Mesodermal cell (in vitro differentiated cells): ENCODE measurements at regions not wholly inside any gene's neighbourhood (a gene's known extent, or its start where the extent isn't known, plus 50 kb on each side); places are given as distances from the start of the nearest gene placed in this dataset.

Experiments
- H3K27ac ChIP-seq: 2 replicates; pipeline ENCODE4 v1.7.0; 2013; ENCODE audit warnings: mild to moderate bottlenecking, low read depth, low read length, moderate library complexity; ENCODE audit not compliant: severe bottlenecking
- H3K36me3 ChIP-seq: 2 replicates; pipeline ENCODE4 v1.7.1; 2013; ENCODE audit warnings: mild to moderate bottlenecking, low read length, moderate library complexity; ENCODE audit not compliant: control insufficient read depth, insufficient read depth
- H3K4me1 ChIP-seq: one replicate; pipeline ENCODE4 v1.7.1; 2013; ENCODE audit warnings: mild to moderate bottlenecking, low read length; ENCODE audit not compliant: insufficient read depth, control insufficient read depth, poor library complexity, severe bottlenecking
- H3K4me3 ChIP-seq: 2 replicates; pipeline ENCODE4 v1.7.0; 2013; ENCODE audit warnings: low read length, control low read depth, mild to moderate bottlenecking; ENCODE audit not compliant: insufficient read depth, poor library complexity, severe bottlenecking; ENCODE audit errors: extremely low read depth
- H3K9me3 ChIP-seq: 2 replicates; pipeline ENCODE4 v1.7.1; 2013; ENCODE audit warnings: mild to moderate bottlenecking, low read length, moderate library complexity; ENCODE audit not compliant: control insufficient read depth
- WGBS, 2 experiments: methylation state at CpG; one replicate each; pipeline ENCODE4 v1.1.5; 2013; ENCODE audit warnings: missing lambda C conversion rate in 2 of 2; ENCODE audit not compliant: insufficient coverage in 2 of 2; 5-methylcytosine and 5-hydroxymethylcytosine counted together

DNA sequence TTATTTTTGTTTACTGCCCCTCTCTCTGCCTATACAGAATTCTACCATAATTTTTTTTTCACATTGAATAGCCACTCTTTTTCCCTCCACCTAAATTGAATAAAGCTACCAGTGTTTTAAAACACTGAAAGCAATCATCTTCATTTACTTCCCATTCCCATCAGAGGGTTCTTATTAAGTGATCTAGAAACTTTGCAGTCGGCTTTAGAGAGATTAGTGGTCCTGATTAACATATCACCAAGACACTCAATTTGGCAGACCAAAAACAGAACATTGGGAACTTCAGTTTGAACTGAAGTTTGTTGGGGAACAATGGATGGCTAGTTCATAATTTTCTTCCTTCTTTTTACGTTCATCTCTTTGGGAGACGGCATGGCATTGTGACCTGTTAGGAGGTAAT is 249.5 kb downstream of the CBLN4 start:
- Histone ChIP-seq H3K4me1 (no peaks in the 10 kb centered on the region), H3K4me3 (no peak overlapping the region), H3K36me3 (no peaks in the 10 kb centered on the region), H3K9me3 (peaks cover 34% of the 10 kb centered on the region), H3K27ac (no peak overlapping the region)
- 90% methylated on average over 2 of the region's 3 CpGs; no CpG with 5 or more reads in 1 of the 2 experiments for WGBS, 2 experiments

DNA sequence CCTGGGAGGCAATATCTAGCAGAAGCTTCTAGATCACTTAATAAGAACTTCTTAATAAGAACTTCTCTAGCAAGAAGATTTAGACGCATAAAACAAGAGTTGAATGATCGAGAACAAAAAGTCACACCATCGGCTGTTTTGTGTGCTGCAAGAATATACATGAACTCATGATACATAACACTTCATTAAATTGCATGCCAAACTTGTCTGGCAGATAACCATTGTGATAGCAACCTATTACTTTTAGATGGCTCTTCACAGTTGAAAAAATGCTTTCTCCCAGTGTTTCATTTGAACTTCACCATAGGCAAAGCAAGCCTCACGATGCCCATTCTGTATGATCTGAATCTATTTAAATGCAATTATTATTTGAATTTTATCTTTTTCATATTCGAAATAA is 249.9 kb downstream of the CBLN4 start:
- Histone ChIP-seq H3K4me3 (no peak overlapping the region), H3K9me3 (peaks cover 30% of the 10 kb centered on the region), H3K27ac (no peak overlapping the region), H3K36me3 (no peaks in the 10 kb centered on the region), H3K4me1 (no peaks in the 10 kb centered on the region)
- 75 to 81% methylated on average over 3 to 4 of the region's 5 CpGs for WGBS, 2 experiments

DNA sequence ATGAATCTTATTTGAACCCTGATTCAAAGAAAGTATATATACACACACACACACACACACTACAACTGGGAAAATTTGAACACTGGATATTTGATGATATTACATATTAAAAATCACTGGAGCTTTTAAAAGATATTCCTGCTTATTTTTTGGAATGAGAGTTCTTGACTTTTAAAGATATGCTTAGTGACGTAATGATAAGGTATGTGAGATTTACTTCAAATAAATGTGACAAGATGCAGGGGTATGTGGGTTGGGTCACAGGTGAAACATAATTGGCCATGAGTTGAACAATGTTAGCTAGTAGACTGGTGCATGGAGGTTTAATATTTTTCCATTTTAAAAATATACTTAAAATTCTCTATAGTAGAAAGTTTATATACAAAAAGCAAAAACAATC is 258.6 kb downstream of the CBLN4 start:
- H3K27ac ChIP-seq, result no peak overlapping the region
- no CpG with 5 or more reads among the region's 1 CpG for WGBS, 2 experiments
- H3K4me1 ChIP-seq, result no peaks in the 10 kb centered on the region
- peaks cover 33% of the 10 kb centered on the region for H3K9me3 ChIP-seq
- no peak overlapping the region for H3K4me3 ChIP-seq
- no peaks in the 10 kb centered on the region for H3K36me3 ChIP-seq

DNA sequence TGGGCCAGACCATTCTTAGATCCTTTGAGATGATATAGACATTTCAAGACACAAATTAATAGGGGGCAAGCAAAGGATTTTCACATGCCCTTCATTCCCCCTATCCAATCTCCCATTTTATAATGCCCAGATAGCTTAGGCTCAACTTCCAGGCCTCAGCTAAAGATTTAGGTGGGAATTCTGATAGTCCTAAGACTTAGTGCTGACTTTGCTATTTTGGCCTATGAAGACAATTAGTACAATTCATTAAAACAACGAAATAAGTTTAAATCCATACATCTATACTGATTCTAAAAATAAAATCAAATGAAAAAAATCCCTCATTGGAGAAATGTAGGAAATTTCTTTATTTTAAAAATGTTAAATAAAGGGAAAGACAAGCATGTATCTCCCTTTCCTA is 259.5 kb downstream of the CBLN4 start:
- no peak overlapping the region for H3K4me3 ChIP-seq
- H3K36me3 ChIP-seq, result no peaks in the 10 kb centered on the region
- H3K27ac ChIP-seq, result no peak overlapping the region
- no CpG with 5 or more reads among the region's 1 CpG for WGBS, 2 experiments
- H3K4me1 ChIP-seq, result no peaks in the 10 kb centered on the region
- H3K9me3 ChIP-seq, result peaks cover 39% of the 10 kb centered on the region

DNA sequence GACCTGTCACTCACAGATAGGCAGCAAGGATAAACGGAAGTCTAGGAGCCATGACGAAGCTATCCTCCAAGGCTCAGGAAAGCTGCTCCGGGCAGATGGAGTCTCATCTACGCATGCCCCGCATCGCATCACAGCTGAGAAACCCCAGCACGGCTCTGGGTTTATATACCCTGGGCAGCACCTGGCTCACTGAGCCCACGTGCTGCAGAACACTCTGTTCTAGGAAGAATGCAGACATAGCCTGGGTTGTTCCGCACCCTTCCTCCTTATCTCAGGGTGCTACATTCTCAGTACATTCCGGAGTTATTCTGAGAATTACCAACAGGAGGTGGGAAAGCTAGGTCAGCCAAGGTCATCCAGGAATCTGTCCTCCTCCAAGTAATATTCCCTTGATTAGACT is 260.4 kb downstream of the CBLN4 start:
- H3K4me3 ChIP-seq, result no peak overlapping the region
- WGBS, 2 experiments, result 84 to 86% methylated on average over 8 to 9 of the region's 10 CpGs
- H3K36me3 ChIP-seq, result no peaks in the 10 kb centered on the region
- no peak overlapping the region for H3K27ac ChIP-seq
- no peaks in the 10 kb centered on the region for H3K4me1 ChIP-seq
- H3K9me3 ChIP-seq, result peaks cover 46% of the 10 kb centered on the region

DNA sequence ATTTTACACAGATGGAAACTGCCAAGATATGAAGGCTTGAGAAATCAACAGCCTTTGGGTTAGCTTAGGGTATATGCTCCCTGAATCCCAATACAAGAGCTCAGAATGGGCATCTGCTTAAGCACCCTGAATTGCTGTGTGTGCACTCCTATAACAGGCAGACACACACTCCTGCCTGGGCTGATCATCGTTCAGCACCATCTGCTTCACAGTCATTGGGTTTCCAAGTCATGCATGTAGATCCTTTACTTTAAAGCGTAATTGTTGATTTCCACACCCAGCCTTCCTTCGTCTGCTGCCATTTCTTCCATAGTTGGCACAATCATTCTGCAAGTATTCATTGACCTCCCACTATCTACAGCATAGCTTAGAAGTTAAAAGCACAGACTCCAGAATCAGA is 263.5 kb downstream of the CBLN4 start:
- Histone ChIP-seq H3K9me3 (peaks cover 47% of the 10 kb centered on the region), H3K27ac (no peak overlapping the region)
- WGBS, 2 experiments, result 68 to 79% methylated on average over 3 of the region's 3 CpGs

DNA sequence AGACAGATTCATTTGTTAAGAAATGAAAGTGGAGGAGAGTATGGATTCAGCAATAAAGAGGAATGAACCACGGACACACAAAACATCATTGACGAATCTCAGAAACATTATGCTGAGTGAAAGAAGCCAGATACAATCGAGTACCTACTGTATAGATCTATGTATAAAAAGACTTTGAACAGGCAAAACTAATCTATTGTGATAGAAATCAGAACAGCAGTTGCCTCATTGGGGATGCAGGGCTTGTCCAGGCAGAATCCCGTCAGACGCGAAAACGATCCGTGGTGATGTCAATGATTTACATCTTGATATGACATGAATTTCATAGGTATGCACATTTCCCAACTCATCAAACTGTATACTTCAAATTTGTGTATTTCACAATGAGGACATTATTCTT is 265.2 kb downstream of the CBLN4 start:
- no peak overlapping the region for H3K27ac ChIP-seq
- no peaks in the 10 kb centered on the region for H3K4me1 ChIP-seq
- H3K36me3 ChIP-seq, result no peaks in the 10 kb centered on the region
- H3K4me3 ChIP-seq, result no peak overlapping the region
- 92% methylated on average over 2 of the region's 8 CpGs; no CpG with 5 or more reads in 1 of the 2 experiments for WGBS, 2 experiments
- peaks cover 45% of the 10 kb centered on the region for H3K9me3 ChIP-seq

More for the DNA sequence above, 263.5 kb downstream of the CBLN4 start:
- Histone ChIP-seq H3K4me3 (no peak overlapping the region), H3K36me3 (no peaks in the 10 kb centered on the region), H3K4me1 (no peaks in the 10 kb centered on the region)

DNA sequence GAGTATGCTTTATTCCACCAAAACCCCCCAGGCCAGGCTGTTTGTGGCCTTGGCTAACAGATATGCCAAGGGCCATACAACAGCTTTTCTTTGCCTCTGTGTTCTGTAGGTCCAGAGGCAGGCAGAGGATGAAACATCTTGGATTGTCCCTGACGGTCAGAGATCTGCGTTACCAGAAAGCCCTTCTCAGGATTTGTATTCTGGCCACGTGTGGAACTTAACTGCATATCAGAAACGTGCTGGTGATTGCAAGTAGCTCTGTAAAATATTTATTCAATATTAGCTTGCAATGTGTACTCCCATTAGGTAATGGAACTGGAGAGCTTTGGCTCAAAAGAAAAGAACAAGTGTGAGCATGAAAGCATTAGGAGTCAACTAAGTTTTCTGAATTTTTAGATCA is 275.0 kb downstream of the CBLN4 start:
- Histone ChIP-seq H3K36me3 (no peaks in the 10 kb centered on the region), H3K4me1 (no peaks in the 10 kb centered on the region), H3K9me3 (peaks cover 31% of the 10 kb centered on the region), H3K4me3 (no peak overlapping the region), H3K27ac (no peak overlapping the region)
- 70 to 100% methylated on average over 2 to 3 of the region's 4 CpGs for WGBS, 2 experiments

DNA sequence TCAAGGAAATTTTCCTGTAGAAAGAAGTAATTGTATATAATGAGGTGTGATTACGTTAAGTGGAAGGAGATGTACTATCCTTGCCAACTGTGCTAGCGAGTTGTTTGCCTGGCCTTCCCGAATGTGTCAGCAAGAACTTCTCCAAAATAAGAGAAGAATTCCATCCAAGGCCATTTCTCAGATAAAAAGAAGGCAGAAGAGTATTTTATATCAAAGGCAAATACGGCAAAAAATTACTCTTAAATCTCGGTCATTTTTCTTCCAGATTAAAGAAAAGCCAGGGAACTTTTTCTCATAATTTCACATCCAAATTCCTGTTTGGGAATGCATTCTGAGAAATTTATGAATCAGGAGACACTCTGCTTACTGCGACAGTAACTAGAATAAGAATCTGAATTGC is 290.6 kb downstream of the CBLN4 start:
- Histone ChIP-seq H3K27ac (no peak overlapping the region), H3K4me3 (no peak overlapping the region), H3K9me3 (peaks cover 12% of the 10 kb centered on the region), H3K4me1 (no peaks in the 10 kb centered on the region), H3K36me3 (no peaks in the 10 kb centered on the region)
- 60% methylated on average over 1 of the region's 6 CpGs; no CpG with 5 or more reads in 1 of the 2 experiments for whole genome bisulfite sequencing, 2 experiments

DNA sequence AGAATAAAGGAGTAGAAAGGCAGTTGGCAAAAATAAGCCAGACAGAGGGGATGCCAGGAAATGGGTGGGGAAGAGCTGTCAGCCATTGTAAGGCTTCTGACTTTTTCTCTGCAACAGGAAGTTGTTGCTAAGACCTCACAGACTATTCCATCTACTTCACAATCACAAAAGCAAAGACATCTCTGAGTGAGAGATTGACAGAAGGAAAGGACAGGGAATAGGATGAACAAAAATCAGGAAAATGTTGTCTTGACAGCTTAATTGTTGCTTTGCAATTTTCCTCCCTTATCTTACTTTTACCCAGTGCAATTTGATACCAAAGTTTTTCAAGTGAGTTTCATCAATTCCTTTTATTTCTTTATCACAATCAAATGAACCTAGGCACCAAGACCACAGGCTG is 291.2 kb downstream of the CBLN4 start:
- H3K4me3 ChIP-seq, result no peak overlapping the region
- no peaks in the 10 kb centered on the region for H3K4me1 ChIP-seq
- no peak overlapping the region for H3K27ac ChIP-seq
- no peaks in the 10 kb centered on the region for H3K36me3 ChIP-seq
- peaks cover 12% of the 10 kb centered on the region for H3K9me3 ChIP-seq

DNA sequence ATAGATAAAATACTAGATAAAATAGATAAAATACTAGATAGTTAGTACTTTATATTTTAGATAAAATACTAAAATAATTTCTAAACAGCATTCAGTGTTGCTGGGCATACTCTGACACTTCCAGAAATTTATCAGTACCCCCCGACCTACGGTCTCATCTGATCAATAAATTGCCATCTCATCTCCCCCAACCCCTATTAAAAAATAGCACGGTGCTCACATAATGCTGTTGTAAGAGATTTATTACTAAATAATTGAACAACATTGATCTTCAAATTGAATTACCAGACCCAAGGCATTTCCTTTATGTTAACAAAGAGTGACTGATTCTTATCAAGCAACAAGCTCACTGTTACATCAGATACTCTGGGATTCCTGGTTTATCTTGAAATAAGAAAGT is 300.9 kb downstream of the CBLN4 start:
- Histone ChIP-seq H3K4me3 (no peak overlapping the region), H3K4me1 (no peaks in the 10 kb centered on the region), H3K27ac (no peak overlapping the region), H3K36me3 (no peaks in the 10 kb centered on the region), H3K9me3 (peaks cover 27% of the 10 kb centered on the region)
- WGBS, 2 experiments, result 80% methylated on average over 1 of the region's 3 CpGs; no CpG with 5 or more reads in 1 of the 2 experiments
